Liver (tissue), 8 donors: ENCODE measurements at regions not wholly inside any gene's neighbourhood (a gene's known extent, or its start where the extent isn't known, plus 50 kb on each side); places are given as distances from the start of the nearest gene placed in this dataset.

Experiments
- DNase-seq: peaks from one replicate; pipeline ENCODE4 v3.0.0-alpha.2; 2017; ENCODE audit warnings: low spot score
- H3K27ac ChIP-seq, 2 donors: one replicate each; pipeline ENCODE4 v1.7.0; 2013; ENCODE audit warnings: inconsistent platforms in 2 of 2, low read length in 2 of 2, control low read depth in 1 of 2, low read depth in 1 of 2, mild to moderate bottlenecking in 1 of 2
- H3K27me3 ChIP-seq, 4 donors: one replicate each; pipeline versions ENCODE4 v1.6.1 to v1.7.0; 2013; ENCODE audit warnings: low read length in 3 of 4, inconsistent platforms in 1 of 4, mild to moderate bottlenecking in 1 of 4, moderate library complexity in 1 of 4; ENCODE audit not compliant: control insufficient read depth in 4 of 4, insufficient read depth in 4 of 4
- H3K36me3 ChIP-seq, 4 donors: one replicate each; pipeline versions ENCODE4 v1.6.1 to v1.7.0; 2013; ENCODE audit warnings: low read length in 3 of 4, mild to moderate bottlenecking in 3 of 4, low read depth in 1 of 4, moderate library complexity in 1 of 4; ENCODE audit not compliant: control insufficient read depth in 4 of 4, insufficient read depth in 3 of 4
- H3K4me1 ChIP-seq, 4 donors: one replicate each; pipeline versions ENCODE4 v1.6.1 to v1.7.0; 2013; ENCODE audit warnings: low read length in 3 of 4, mild to moderate bottlenecking in 3 of 4, moderate library complexity in 1 of 4; ENCODE audit not compliant: control insufficient read depth in 4 of 4, insufficient read depth in 4 of 4
- H3K4me3 ChIP-seq, 3 donors: one replicate each; pipeline versions ENCODE4 v1.6.1 to v1.7.0; 2013; ENCODE audit warnings: low read length in 3 of 3, control low read depth in 1 of 3, low read depth in 1 of 3, mild to moderate bottlenecking in 1 of 3
- H3K9ac ChIP-seq, 2 donors: one replicate each; pipeline ENCODE4 v1.7.0; 2013; ENCODE audit warnings: low read length in 2 of 2, mild to moderate bottlenecking in 2 of 2, moderate library complexity in 2 of 2, control low read depth in 1 of 2, low read depth in 1 of 2
- H3K9me3 ChIP-seq, 4 donors: one replicate each; pipeline versions ENCODE4 v1.6.1 to v1.7.0; 2013; ENCODE audit warnings: low read length in 3 of 4; ENCODE audit not compliant: control insufficient read depth in 4 of 4
- FOXA1 ChIP-seq: IDR thresholded peaks from 2 replicates; pipeline ENCODE4 v1.6.1; 2016; ENCODE audit warnings: antibody characterized with exemption
- FOXA2 ChIP-seq: IDR thresholded peaks from 2 replicates; pipeline ENCODE4 v1.6.1; 2016; ENCODE audit warnings: antibody characterized with exemption
- GABPA ChIP-seq, 2 donors: IDR thresholded peaks in 1 of 2; conservative IDR thresholded peaks in 1 of 2; 2 replicates each; pipeline ENCODE4 v1.6.1; 2016; ENCODE audit warnings: antibody characterized with exemption in 2 of 2, mild to moderate bottlenecking in 1 of 2, moderate library complexity in 1 of 2
- HNF4A ChIP-seq, 2 donors: conservative IDR thresholded peaks; 2 replicates each; pipeline ENCODE4 v1.6.1; 2016; ENCODE audit warnings: antibody characterized with exemption in 2 of 2, mild to moderate bottlenecking in 2 of 2
- HNF4G ChIP-seq: IDR thresholded peaks from 2 replicates; pipeline ENCODE4 v1.6.1; 2016; ENCODE audit warnings: antibody characterized with exemption
- JUND ChIP-seq, 2 donors: IDR thresholded peaks; 2 replicates each; pipeline ENCODE4 v1.6.1; 2016; ENCODE audit warnings: antibody characterized with exemption in 2 of 2
- RAD21 ChIP-seq, 2 donors: IDR thresholded peaks; 2 replicates each; pipeline ENCODE4 v1.6.1; 2016; ENCODE audit warnings: antibody characterized with exemption in 2 of 2, mild to moderate bottlenecking in 2 of 2
- RXRA ChIP-seq, 2 donors: IDR thresholded peaks; 2 replicates each; pipeline ENCODE4 v1.6.1; 2017 to 2018; ENCODE audit warnings: antibody characterized with exemption in 2 of 2, mild to moderate bottlenecking in 1 of 2
- SP1 ChIP-seq: IDR thresholded peaks from 2 replicates; pipeline ENCODE4 v1.6.1; 2018; ENCODE audit warnings: antibody characterized with exemption, mild to moderate bottlenecking
- TAF1 ChIP-seq: conservative IDR thresholded peaks from 2 replicates; pipeline ENCODE4 v1.6.1; 2016; ENCODE audit warnings: antibody characterized with exemption, mild to moderate bottlenecking
- YY1 ChIP-seq: IDR thresholded peaks from 2 replicates; pipeline ENCODE4 v1.6.1; 2016; ENCODE audit warnings: antibody characterized with exemption, mild to moderate bottlenecking
- WGBS: extraction: QIAGEN DNeasy Blood & Tissue Kit; methylation state at CpG from one replicate; pipeline ENCODE4 v1.1.7; 2013; 5-methylcytosine and 5-hydroxymethylcytosine counted together
- TF ChIP-seq, protein P1 (sequence below): IDR thresholded peaks from 2 replicates; pipeline ENCODE4 v1.6.1; 2016; ENCODE audit warnings: antibody characterized with exemption
- TF ChIP-seq, protein P2 (sequence below): IDR thresholded peaks from 2 replicates; pipeline ENCODE4 v1.6.1; 2016; ENCODE audit warnings: antibody characterized with exemption
- TF ChIP-seq, protein P3 (sequence below): fragments of 150-350 bp; IDR thresholded peaks from 2 replicates; pipeline ENCODE4 v1.5.1; 2017; ENCODE audit warnings: improper control_type of control experiment, low read depth, low read length; ENCODE audit not compliant: missing input control
- TF ChIP-seq, protein P4 (sequence below): IDR thresholded peaks from 2 replicates; pipeline ENCODE4 v1.6.1; 2016; ENCODE audit warnings: antibody characterized with exemption
- TF ChIP-seq, protein P5 (sequence below): IDR thresholded peaks from 2 replicates; pipeline ENCODE4 v1.6.1; 2016; ENCODE audit warnings: antibody characterized with exemption, mild to moderate bottlenecking
- donor health status: healthy.
- donor health status: healthy.
- donor health status: healthy.
- donor health status: healthy.
- donor health status: healthy.

DNA sequence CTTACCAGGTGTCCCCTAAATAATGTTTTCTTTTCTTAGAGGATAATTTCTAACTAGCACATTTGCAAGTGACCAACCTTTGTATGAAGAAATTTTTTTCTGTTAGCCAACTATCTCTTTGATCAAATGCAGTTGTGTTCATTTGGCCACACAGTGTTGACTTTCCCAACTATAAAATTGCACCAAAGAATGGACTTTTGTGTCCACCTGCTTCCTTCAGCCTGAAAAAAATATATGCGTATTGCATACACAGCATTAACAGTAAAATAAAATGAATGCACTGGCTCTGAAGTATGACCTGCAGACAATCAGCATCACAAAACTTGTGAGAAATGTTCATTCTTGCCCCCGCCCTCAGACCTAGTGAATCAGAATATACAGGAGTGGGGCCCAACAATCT lies 342.0 kb downstream of the SEC23A start:
- Histone ChIP-seq H3K4me1 (no peaks in the 10 kb centered on the region), H3K9ac (no peak overlapping the region), H3K4me3 (no peak overlapping the region), H3K27me3 (no peaks in the 10 kb centered on the region), H3K27ac (no peak overlapping the region), H3K36me3 (no peaks in the 10 kb centered on the region), H3K9me3 (no peaks in the 10 kb centered on the region)
- no peak for DNase-seq
- WGBS: 80% methylated on average over 2 of the region's 2 CpGs
- TF ChIP-seq, protein P1, sequence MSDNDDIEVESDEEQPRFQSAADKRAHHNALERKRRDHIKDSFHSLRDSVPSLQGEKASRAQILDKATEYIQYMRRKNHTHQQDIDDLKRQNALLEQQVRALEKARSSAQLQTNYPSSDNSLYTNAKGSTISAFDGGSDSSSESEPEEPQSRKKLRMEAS: no peak
- TF ChIP-seq JUND (IDR thresholded peaks at IDR 0.05) (no peak), RAD21 (IDR thresholded peaks at IDR 0.05) (no peak), GABPA (IDR thresholded peaks at IDR 0.05 in 1 of 2, conservative IDR thresholded peaks at IDR 0.05 in 1 of 2) (no peak), HNF4G (no peak), SP1 (no peak), RXRA (IDR thresholded peaks at IDR 0.05) (no peak), FOXA1 (no peak), HNF4A (conservative IDR thresholded peaks at IDR 0.05) (no peak)
- TF ChIP-seq, protein P2, sequence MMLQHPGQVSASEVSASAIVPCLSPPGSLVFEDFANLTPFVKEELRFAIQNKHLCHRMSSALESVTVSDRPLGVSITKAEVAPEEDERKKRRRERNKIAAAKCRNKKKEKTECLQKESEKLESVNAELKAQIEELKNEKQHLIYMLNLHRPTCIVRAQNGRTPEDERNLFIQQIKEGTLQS: no peak
- TF ChIP-seq, protein P3, sequence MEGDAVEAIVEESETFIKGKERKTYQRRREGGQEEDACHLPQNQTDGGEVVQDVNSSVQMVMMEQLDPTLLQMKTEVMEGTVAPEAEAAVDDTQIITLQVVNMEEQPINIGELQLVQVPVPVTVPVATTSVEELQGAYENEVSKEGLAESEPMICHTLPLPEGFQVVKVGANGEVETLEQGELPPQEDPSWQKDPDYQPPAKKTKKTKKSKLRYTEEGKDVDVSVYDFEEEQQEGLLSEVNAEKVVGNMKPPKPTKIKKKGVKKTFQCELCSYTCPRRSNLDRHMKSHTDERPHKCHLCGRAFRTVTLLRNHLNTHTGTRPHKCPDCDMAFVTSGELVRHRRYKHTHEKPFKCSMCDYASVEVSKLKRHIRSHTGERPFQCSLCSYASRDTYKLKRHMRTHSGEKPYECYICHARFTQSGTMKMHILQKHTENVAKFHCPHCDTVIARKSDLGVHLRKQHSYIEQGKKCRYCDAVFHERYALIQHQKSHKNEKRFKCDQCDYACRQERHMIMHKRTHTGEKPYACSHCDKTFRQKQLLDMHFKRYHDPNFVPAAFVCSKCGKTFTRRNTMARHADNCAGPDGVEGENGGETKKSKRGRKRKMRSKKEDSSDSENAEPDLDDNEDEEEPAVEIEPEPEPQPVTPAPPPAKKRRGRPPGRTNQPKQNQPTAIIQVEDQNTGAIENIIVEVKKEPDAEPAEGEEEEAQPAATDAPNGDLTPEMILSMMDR: no peak

DNA sequence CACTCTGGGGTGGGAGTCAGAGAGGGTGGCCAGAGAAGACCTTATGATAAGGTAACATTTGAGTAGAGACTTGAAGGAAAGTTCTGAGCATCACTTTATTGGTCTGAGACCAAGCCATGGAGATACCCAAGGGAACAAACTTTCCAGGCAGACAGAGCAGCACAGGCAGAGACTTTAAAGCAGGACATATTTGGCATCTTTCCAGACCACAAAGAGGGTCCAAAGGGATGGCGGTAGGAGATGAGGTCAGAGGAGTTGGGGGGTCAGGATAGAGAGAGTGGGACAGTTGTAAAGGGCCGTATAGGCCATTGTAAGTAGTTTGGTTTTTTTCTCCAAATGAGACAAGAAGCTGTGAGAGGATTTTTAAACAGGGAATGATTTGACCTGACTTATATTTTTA lies 344.4 kb downstream of the SEC23A start:
- Histone ChIP-seq H3K9ac (no peak overlapping the region), H3K4me1 (no peaks in the 10 kb centered on the region), H3K27me3 (no peaks in the 10 kb centered on the region), H3K9me3 (no peaks in the 10 kb centered on the region), H3K36me3 (no peaks in the 10 kb centered on the region), H3K4me3 (no peak overlapping the region), H3K27ac (no peak overlapping the region)
- DNase-seq: no peak
- TF ChIP-seq YY1 (no peak), SP1 (no peak), FOXA2 (no peak), JUND (IDR thresholded peaks at IDR 0.05) (no peak), GABPA (IDR thresholded peaks at IDR 0.05 in 1 of 2, conservative IDR thresholded peaks at IDR 0.05 in 1 of 2) (no peak), HNF4G (no peak), HNF4A (conservative IDR thresholded peaks at IDR 0.05) (no peak), TAF1 (no peak), RXRA (IDR thresholded peaks at IDR 0.05) (no peak)
- TF ChIP-seq, protein P4, sequence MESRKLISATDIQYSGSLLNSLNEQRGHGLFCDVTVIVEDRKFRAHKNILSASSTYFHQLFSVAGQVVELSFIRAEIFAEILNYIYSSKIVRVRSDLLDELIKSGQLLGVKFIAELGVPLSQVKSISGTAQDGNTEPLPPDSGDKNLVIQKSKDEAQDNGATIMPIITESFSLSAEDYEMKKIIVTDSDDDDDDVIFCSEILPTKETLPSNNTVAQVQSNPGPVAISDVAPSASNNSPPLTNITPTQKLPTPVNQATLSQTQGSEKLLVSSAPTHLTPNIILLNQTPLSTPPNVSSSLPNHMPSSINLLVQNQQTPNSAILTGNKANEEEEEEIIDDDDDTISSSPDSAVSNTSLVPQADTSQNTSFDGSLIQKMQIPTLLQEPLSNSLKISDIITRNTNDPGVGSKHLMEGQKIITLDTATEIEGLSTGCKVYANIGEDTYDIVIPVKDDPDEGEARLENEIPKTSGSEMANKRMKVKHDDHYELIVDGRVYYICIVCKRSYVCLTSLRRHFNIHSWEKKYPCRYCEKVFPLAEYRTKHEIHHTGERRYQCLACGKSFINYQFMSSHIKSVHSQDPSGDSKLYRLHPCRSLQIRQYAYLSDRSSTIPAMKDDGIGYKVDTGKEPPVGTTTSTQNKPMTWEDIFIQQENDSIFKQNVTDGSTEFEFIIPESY: no peak
- TF ChIP-seq, protein P1: no peak
- TF ChIP-seq, protein P5, sequence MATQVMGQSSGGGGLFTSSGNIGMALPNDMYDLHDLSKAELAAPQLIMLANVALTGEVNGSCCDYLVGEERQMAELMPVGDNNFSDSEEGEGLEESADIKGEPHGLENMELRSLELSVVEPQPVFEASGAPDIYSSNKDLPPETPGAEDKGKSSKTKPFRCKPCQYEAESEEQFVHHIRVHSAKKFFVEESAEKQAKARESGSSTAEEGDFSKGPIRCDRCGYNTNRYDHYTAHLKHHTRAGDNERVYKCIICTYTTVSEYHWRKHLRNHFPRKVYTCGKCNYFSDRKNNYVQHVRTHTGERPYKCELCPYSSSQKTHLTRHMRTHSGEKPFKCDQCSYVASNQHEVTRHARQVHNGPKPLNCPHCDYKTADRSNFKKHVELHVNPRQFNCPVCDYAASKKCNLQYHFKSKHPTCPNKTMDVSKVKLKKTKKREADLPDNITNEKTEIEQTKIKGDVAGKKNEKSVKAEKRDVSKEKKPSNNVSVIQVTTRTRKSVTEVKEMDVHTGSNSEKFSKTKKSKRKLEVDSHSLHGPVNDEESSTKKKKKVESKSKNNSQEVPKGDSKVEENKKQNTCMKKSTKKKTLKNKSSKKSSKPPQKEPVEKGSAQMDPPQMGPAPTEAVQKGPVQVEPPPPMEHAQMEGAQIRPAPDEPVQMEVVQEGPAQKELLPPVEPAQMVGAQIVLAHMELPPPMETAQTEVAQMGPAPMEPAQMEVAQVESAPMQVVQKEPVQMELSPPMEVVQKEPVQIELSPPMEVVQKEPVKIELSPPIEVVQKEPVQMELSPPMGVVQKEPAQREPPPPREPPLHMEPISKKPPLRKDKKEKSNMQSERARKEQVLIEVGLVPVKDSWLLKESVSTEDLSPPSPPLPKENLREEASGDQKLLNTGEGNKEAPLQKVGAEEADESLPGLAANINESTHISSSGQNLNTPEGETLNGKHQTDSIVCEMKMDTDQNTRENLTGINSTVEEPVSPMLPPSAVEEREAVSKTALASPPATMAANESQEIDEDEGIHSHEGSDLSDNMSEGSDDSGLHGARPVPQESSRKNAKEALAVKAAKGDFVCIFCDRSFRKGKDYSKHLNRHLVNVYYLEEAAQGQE: no peak
- WGBS: 76% methylated on average over 2 of the region's 2 CpGs
